SK-N-SH (cell line): ENCODE measurements at regions not wholly inside any gene's neighbourhood (a gene's known extent, or its start where the extent isn't known, plus 50 kb on each side); places are given as distances from the start of the nearest gene placed in this dataset.

Experiments used
- CTCF ChIP-seq: fragments of 200-600 bp; sonication (generic); IDR thresholded peaks from 2 replicates; pipeline ENCODE4 v1.6.1; 2017; ENCODE audit warnings: antibody characterized with exemption, mild to moderate bottlenecking, moderate library complexity
- EP300 ChIP-seq, 2 experiments: IDR thresholded peaks; 2 replicates each; pipeline versions ENCODE4 v1.4.0 to v1.6.1; 2012; ENCODE audit warnings: borderline replicate concordance in 1 of 2, low read depth in 1 of 2, low read length in 1 of 2
- FOXJ3 ChIP-seq: sonication (generic); formaldehyde crosslinking; IDR thresholded peaks from 2 replicates; pipeline ENCODE4 v1.5.1; 2020; ENCODE audit warnings: mild to moderate bottlenecking, missing genetic modification reagents
- GABPA ChIP-seq: IDR thresholded peaks from 2 replicates; pipeline ENCODE4 v1.4.0; 2012; ENCODE audit warnings: low read depth, mild to moderate bottlenecking
- JUND ChIP-seq: IDR thresholded peaks from 2 replicates; pipeline ENCODE4 v1.4.0; 2012
- MAX ChIP-seq: IDR thresholded peaks from 2 replicates; pipeline ENCODE4 v1.4.0; 2012; ENCODE audit warnings: low read depth
- POLR2AphosphoS5 ChIP-seq: IDR thresholded peaks from 2 replicates; pipeline ENCODE4 v1.6.1; 2012; ENCODE audit warnings: low read depth, low read length
- RFX5 ChIP-seq: IDR thresholded peaks from 2 replicates; pipeline ENCODE4 v1.6.1; 2012; ENCODE audit warnings: mild to moderate bottlenecking, improper control_type of control experiment, low read length
- SIN3A ChIP-seq: IDR thresholded peaks from 2 replicates; pipeline ENCODE4 v1.6.1; 2012; ENCODE audit warnings: low read depth, mild to moderate bottlenecking, low read length, moderate library complexity, borderline replicate concordance
- TCF12 ChIP-seq: IDR thresholded peaks from 2 replicates; pipeline ENCODE4 v1.4.0; 2012
- USF2 ChIP-seq: fragments of 150-350 bp; IDR thresholded peaks from 2 replicates; pipeline ENCODE4 v1.6.1; 2017; ENCODE audit warnings: antibody characterized with exemption, low read length, low read depth, borderline replicate concordance

DNA sequence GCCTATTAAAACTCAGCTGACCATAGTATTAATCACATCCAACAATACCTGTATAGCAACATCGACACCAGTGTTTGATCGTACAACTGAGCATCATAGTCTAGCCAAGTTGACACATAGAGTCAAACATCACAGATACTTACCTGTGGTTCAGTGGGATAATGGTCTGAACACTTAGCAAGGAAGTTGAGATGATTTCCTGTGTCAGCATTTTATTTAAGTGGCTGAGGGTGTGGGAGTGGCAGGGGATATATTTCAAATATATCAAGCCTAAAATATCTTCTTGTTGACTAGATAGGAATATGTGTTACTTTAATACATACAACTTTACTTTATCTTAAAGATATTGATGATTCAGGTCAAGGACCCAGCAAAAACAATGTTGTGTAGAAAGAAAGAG lies 1038.6 kb downstream of the TSN start:
- TF ChIP-seq MAX (no peak), USF2 (no peak), CTCF (no peak), SIN3A (no peak), FOXJ3 (no peak), EP300 (IDR thresholded peaks at IDR 0.05; ENCODE audit: borderline replicate concordance in 1 of 2, low read depth in 1 of 2, low read length in 1 of 2) (no peak), GABPA (no peak), POLR2AphosphoS5 (no peak), JUND (no peak), RFX5 (no peak), TCF12 (no peak)
